Astrocyte (in vitro differentiated cells and primary cell): ENCODE measurements at regions not wholly inside any gene's neighbourhood (a gene's known extent, or its start where the extent isn't known, plus 50 kb on each side); places are given as distances from the start of the nearest gene placed in this dataset.

Source experiments
- CTCF ChIP-seq: IDR thresholded peaks from 2 replicates; pipeline ENCODE4 v1.5.1; 2011; ENCODE audit warnings: low read depth, mild to moderate bottlenecking, inconsistent platforms, low read length, moderate library complexity; ENCODE audit not compliant: insufficient read depth
- EZH2 ChIP-seq: IDR thresholded peaks from 2 replicates; pipeline ENCODE4 v1.6.1; 2012; ENCODE audit warnings: mild to moderate bottlenecking, low read length, inconsistent platforms; ENCODE audit not compliant: insufficient read depth

DNA sequence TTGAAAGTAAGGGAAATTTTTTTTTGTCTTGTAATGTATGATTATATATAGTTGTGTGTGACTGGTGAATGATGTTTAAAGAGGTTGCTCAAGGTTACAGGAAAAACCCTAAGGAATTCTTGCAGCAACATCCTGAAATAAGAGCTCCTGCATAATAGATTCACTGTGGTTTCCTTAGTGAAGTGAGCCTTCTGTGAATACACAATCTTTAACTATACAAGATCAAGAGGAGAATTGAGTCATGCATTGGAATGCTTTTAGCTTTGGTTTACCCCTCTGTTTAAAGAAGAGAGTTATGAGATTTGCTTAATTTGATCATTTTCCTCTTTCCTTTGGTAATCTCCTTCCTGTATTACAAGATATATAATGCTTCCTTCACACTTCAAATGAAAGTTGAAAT is 141.6 kb upstream of the EYA4 start:
- TF ChIP-seq CTCF (no peak), EZH2 (no peak)
